Natural killer cell (primary cell): ENCODE measurements at regions not wholly inside any gene's neighbourhood (a gene's known extent, or its start where the extent isn't known, plus 50 kb on each side); places are given as distances from the start of the nearest gene placed in this dataset.

ENCODE experiments used
- ATAC-seq, 3 donors: fragments of 150-1000 bp in 2 of 3; fragments of 200-7000 bp in 1 of 3; cut with Tn5 transposase; 1 replicate in 1 of 3; 2 replicates in 2 of 3; pipeline ENCODE4 v1.10.0; 2021; ENCODE audit warnings: mild to moderate bottlenecking in 2 of 3, moderate library complexity in 2 of 3
- DNase-seq, 2 donors: peaks; one replicate each; pipeline versions ENCODE4 v3.0.0 to v3.0.0-alpha.2; 2013 to 2021; ENCODE audit warnings: mixed read lengths in 1 of 2
- H3K27ac ChIP-seq: one replicate; pipeline ENCODE4 v1.5.1; 2013; ENCODE audit warnings: mild to moderate bottlenecking, low read length
- H3K27me3 ChIP-seq: one replicate; pipeline ENCODE4 v1.6.1; 2013; ENCODE audit warnings: low read length; ENCODE audit not compliant: control insufficient read depth, insufficient read depth
- H3K36me3 ChIP-seq: one replicate; pipeline ENCODE4 v1.6.1; 2013; ENCODE audit warnings: low read length; ENCODE audit not compliant: control insufficient read depth, insufficient read depth
- H3K4me1 ChIP-seq: one replicate; pipeline ENCODE4 v1.6.1; 2013; ENCODE audit warnings: low read length; ENCODE audit not compliant: control insufficient read depth, insufficient read depth
- H3K4me3 ChIP-seq: one replicate; pipeline ENCODE4 v1.5.1; 2013; ENCODE audit warnings: low read length
- H3K9me3 ChIP-seq: one replicate; pipeline ENCODE4 v1.6.1; 2013; ENCODE audit warnings: low read length; ENCODE audit not compliant: control insufficient read depth, insufficient read depth
- H3K27ac Mint-ChIP-seq, 2 donors: one replicate each; pipeline ENCODE4 v1.8.0; 2022; ENCODE audit warnings: mild to moderate bottlenecking in 2 of 2, mixed read lengths in 2 of 2, moderate library complexity in 1 of 2
- H3K27me3 Mint-ChIP-seq, 2 donors: one replicate each; pipeline ENCODE4 v1.8.0; 2022; ENCODE audit warnings: low read depth in 2 of 2, mixed read lengths in 2 of 2
- H3K36me3 Mint-ChIP-seq: one replicate; pipeline ENCODE4 v1.8.0; 2022; ENCODE audit warnings: mixed read lengths
- H3K4me1 Mint-ChIP-seq, 2 donors: one replicate each; pipeline ENCODE4 v1.8.0; 2022; ENCODE audit warnings: mixed read lengths in 2 of 2
- H3K4me3 Mint-ChIP-seq: one replicate; pipeline ENCODE4 v1.8.0; 2022; ENCODE audit warnings: mild to moderate bottlenecking, moderate library complexity, mixed read lengths
- H3K9me3 Mint-ChIP-seq, 2 donors: one replicate each; pipeline ENCODE4 v1.8.0; 2022; ENCODE audit warnings: mixed read lengths in 2 of 2
- WGBS: methylation state at CpG from one replicate; pipeline ENCODE4 v1.1.7; 2013; ENCODE audit warnings: missing lambda C conversion rate; ENCODE audit not compliant: insufficient coverage; 5-methylcytosine and 5-hydroxymethylcytosine counted together
- intact Hi-C: fragments of 100-400 bp; cut with micrococcal nuclease; formaldehyde crosslinking; loops from one replicate; pipeline ENCODE4 v1.14.2; 2022
- TF ChIP-seq, protein P1 (sequence below): fragments of 200-600 bp; IDR thresholded peaks from one replicate; pipeline ENCODE4 v1.8.0; 2022; ENCODE audit warnings: antibody characterized with exemption

DNA sequence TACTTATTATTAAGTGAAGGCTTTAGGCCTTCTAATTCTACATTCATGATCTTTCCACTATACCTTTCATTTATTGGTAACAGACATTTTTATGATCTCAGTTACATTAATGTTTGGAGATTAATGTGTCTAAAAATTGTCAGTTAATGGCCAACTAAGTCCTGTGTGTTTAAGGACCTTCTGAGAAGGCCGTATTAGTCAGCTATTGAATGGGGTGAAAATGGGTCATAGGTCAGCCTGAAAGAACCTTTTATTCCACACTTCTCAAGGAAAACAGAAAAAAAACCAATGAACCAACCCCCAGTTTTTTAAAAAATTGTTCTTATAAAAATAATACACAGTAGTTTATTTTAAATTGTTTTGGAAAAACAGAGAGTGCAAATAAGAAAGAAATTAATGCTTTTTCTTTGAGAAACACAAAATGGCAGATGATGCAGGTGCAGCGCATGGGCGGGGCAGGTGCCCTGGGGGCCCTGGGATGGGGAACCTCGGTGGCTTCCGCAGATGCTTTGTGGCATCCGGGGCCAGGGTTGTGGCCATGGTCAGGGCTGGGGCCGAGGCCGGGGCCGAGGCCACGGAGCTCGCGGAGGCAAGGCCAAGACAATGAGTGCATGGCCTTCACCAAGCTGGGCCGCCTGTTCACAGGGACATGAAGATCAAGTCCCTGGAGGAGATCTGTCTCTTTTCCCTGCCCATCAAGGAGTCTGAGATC lies 141.9 kb downstream of the SPATA31D1 start:
- no peaks in the 10 kb centered on the region for H3K27me3 Mint-ChIP-seq

DNA sequence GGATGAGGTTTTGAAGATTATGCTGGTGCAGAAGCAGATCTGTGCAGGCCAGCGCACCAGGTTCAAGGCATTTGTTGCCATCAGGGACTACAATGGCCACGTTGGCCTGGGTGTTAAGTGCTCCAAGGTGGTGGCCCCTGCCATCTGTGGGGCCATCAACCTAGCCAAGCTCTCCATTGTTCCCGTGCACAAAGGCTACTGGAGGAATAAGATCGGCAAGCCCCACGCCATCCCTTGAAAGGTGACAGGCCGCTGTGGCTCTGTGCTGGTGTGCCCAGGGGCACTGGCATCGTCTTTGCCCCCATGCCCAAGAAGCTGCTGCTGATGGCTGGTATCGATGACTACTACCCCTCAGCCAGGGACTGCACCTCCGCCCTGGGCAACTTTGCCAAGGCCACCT lies 142.5 kb downstream of the SPATA31D1 start:
- Mint-ChIP-seq H3K4me3 (no peak overlapping the region), H3K27ac (no peak overlapping the region), H3K36me3 (no peaks in the 10 kb centered on the region), H3K4me1 (no peaks in the 10 kb centered on the region), H3K27me3 (no peaks in the 10 kb centered on the region), H3K9me3 (peaks cover 0 to 3% of the 10 kb centered on the region in 2 donors)
- Histone ChIP-seq H3K36me3 (no peaks in the 10 kb centered on the region), H3K4me1 (no peaks in the 10 kb centered on the region), H3K27me3 (no peaks in the 10 kb centered on the region), H3K9me3 (peaks cover 3% of the 10 kb centered on the region), H3K4me3 (no peak overlapping the region), H3K27ac (no peak overlapping the region)
- WGBS: 93% methylated on average over 9 of the region's 9 CpGs
- DNase-seq (no peak), ATAC-seq (no peak)
- intact Hi-C loops: no loop called here
- TF ChIP-seq, protein P1, sequence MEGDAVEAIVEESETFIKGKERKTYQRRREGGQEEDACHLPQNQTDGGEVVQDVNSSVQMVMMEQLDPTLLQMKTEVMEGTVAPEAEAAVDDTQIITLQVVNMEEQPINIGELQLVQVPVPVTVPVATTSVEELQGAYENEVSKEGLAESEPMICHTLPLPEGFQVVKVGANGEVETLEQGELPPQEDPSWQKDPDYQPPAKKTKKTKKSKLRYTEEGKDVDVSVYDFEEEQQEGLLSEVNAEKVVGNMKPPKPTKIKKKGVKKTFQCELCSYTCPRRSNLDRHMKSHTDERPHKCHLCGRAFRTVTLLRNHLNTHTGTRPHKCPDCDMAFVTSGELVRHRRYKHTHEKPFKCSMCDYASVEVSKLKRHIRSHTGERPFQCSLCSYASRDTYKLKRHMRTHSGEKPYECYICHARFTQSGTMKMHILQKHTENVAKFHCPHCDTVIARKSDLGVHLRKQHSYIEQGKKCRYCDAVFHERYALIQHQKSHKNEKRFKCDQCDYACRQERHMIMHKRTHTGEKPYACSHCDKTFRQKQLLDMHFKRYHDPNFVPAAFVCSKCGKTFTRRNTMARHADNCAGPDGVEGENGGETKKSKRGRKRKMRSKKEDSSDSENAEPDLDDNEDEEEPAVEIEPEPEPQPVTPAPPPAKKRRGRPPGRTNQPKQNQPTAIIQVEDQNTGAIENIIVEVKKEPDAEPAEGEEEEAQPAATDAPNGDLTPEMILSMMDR: no peak

More for the DNA sequence above, 141.9 kb downstream of the SPATA31D1 start:
- H3K4me1 Mint-ChIP-seq: no peaks in the 10 kb centered on the region
- 97% methylated on average over 12 of the region's 13 CpGs for WGBS
- no peak overlapping the region for H3K27ac Mint-ChIP-seq
- H3K4me1 ChIP-seq: no peaks in the 10 kb centered on the region
- peaks cover 1% of the 10 kb centered on the region for H3K9me3 ChIP-seq
- no peak overlapping the region for H3K4me3 Mint-ChIP-seq
- no peak for ATAC-seq
- intact Hi-C loops: no loop called here
- no peaks in the 10 kb centered on the region for H3K36me3 ChIP-seq
- DNase-seq: no peak
- no peak overlapping the region for H3K4me3 ChIP-seq
- TF ChIP-seq, protein P1: no peak
- no peaks in the 10 kb centered on the region for H3K9me3 Mint-ChIP-seq
- no peaks in the 10 kb centered on the region for H3K27me3 ChIP-seq
- H3K36me3 Mint-ChIP-seq: no peaks in the 10 kb centered on the region
- H3K27ac ChIP-seq: no peak overlapping the region

DNA sequence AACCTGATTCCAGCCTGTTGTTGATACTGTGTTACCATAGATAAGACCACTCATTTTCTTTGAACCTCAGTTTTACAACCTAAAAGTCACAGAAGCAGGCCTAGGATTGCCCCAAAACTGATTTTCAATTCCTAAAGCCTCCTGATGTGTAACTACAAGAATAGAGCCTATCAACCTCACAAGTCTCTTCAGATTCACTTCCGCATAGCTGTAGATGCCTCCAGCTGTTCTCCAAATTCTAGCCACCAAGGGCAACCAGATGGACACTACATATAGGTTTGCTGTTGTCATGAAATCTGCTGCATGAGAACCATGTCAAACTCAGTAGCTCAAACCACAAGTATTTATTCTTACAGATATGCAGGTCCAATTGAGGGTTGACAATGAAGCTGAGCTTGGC lies 143.5 kb downstream of the SPATA31D1 start:
- H3K9me3 ChIP-seq: peaks cover 3% of the 10 kb centered on the region
- WGBS: 64% methylated on average over 1 of the region's 1 CpG
- TF ChIP-seq, protein P1: no peak

DNA sequence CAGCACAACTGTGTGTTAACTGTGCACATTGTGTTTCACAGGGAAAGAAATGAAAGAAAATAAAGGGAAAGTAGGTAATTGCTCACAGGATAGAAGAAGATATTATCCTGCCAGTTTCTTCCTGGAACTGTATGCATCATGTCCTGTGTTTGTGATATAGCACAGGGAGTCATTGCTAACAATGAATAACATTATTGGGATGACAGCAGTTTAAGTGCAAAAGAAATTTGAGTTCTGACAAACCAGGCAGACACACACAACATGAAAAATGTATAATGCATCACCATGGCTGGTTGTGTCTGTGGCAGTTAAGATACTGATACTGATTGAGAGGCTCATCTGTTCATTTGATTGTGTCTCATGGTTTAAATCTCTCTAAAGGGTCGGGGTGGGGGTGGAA lies 145.4 kb downstream of the SPATA31D1 start:
- Histone ChIP-seq H3K4me1 (no peaks in the 10 kb centered on the region), H3K9me3 (peaks cover 3% of the 10 kb centered on the region), H3K4me3 (no peak overlapping the region), H3K27me3 (no peaks in the 10 kb centered on the region), H3K27ac (no peak overlapping the region), H3K36me3 (no peaks in the 10 kb centered on the region)
- WGBS: 78% methylated on average over 1 of the region's 1 CpG
- no peak overlapping the region for H3K27ac Mint-ChIP-seq
- intact Hi-C loops: no loop called here
- peaks cover 0 to 3% of the 10 kb centered on the region in 2 donors for H3K9me3 Mint-ChIP-seq
- DNase-seq (no peak), ATAC-seq (no peak)
- no peak overlapping the region for H3K4me3 Mint-ChIP-seq
- no peaks in the 10 kb centered on the region for H3K36me3 Mint-ChIP-seq
- no peaks in the 10 kb centered on the region for H3K4me1 Mint-ChIP-seq
- TF ChIP-seq, protein P1: no peak
- H3K27me3 Mint-ChIP-seq: no peaks in the 10 kb centered on the region

More for the DNA sequence above, 143.5 kb downstream of the SPATA31D1 start:
- H3K4me3 ChIP-seq: no peak overlapping the region
- no peaks in the 10 kb centered on the region for H3K36me3 ChIP-seq
- no peak overlapping the region for H3K27ac ChIP-seq
- peaks cover 0 to 3% of the 10 kb centered on the region in 2 donors for H3K9me3 Mint-ChIP-seq
- ATAC-seq (no peak), DNase-seq (no peak)
- H3K4me1 Mint-ChIP-seq: no peaks in the 10 kb centered on the region
- no peaks in the 10 kb centered on the region for H3K27me3 Mint-ChIP-seq
- intact Hi-C loops: no loop called here
- no peaks in the 10 kb centered on the region for H3K36me3 Mint-ChIP-seq
- H3K4me1 ChIP-seq: no peaks in the 10 kb centered on the region
- no peak overlapping the region for H3K4me3 Mint-ChIP-seq
- H3K27me3 ChIP-seq: no peaks in the 10 kb centered on the region
- H3K27ac Mint-ChIP-seq: no peak overlapping the region
